Memory B cell (primary cell): ENCODE measurements at regions not wholly inside any gene's neighbourhood (a gene's known extent, or its start where the extent isn't known, plus 50 kb on each side); places are given as distances from the start of the nearest gene placed in this dataset.

Source experiments
- ATAC-seq: fragments of 150-1000 bp; cut with Tn5 transposase; 2 replicates; pipeline ENCODE4 v1.10.0; 2021; ENCODE audit warnings: low read depth, mild to moderate bottlenecking, moderate library complexity
- DNase-seq, 2 donors: peaks; one replicate each; pipeline ENCODE4 v3.0.0; 2022; ENCODE audit warnings: low spot score in 2 of 2
- H3K27ac Mint-ChIP-seq: one replicate; pipeline ENCODE4 v1.8.0; 2022; ENCODE audit warnings: mild to moderate bottlenecking, moderate library complexity, mixed read lengths
- H3K27me3 Mint-ChIP-seq: one replicate; pipeline ENCODE4 v1.8.0; 2022; ENCODE audit warnings: mixed read lengths
- H3K36me3 Mint-ChIP-seq: one replicate; pipeline ENCODE4 v1.8.0; 2022; ENCODE audit warnings: mild to moderate bottlenecking, mixed read lengths
- H3K4me1 Mint-ChIP-seq: one replicate; pipeline ENCODE4 v1.8.0; 2022; ENCODE audit warnings: mixed read lengths
- H3K4me3 Mint-ChIP-seq: one replicate; pipeline ENCODE4 v1.8.0; 2022; ENCODE audit warnings: mild to moderate bottlenecking, moderate library complexity, mixed read lengths
- H3K9me3 Mint-ChIP-seq: one replicate; pipeline ENCODE4 v1.8.0; 2022; ENCODE audit warnings: mixed read lengths

DNA sequence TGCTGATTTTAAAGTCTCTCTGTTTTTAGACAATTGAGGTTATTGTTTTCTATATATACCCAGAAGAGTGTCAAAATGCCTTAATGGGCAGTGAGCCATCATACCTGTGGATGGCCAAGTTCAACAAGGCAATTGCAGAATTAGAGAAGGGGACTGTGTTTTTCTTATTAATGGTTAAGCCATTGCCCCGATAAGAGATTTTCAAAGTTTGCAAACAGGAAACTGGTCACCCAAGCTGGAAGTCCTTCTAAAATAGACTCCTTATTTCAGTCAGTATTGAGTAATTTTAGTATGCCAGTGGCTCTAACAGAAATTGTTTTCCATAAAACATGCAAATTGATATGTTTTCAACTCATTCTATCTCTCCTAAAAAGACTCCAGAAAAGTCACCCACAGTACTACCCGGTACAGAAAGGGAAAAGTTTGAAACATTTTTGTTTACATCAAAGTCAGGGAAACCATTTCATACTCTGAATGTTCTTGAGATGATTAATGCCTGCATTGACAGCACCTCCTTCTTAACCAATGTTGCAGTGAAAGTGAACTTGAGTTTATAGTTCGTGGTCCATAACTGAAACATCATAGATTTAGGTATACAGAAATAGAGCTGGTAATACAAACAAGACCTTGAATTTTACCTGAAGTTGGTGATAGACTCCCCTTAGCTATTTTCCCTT is 191.1 kb downstream of the TMX1 start:
- Mint-ChIP-seq H3K9me3 (peaks cover 1% of the 10 kb centered on the region), H3K4me3 (no peak overlapping the region), H3K27me3 (peaks cover 13% of the 10 kb centered on the region), H3K27ac (no peak overlapping the region), H3K36me3 (no peaks in the 10 kb centered on the region), H3K4me1 (no peaks in the 10 kb centered on the region)
- DNase-seq (no peak), ATAC-seq (no peak)

DNA sequence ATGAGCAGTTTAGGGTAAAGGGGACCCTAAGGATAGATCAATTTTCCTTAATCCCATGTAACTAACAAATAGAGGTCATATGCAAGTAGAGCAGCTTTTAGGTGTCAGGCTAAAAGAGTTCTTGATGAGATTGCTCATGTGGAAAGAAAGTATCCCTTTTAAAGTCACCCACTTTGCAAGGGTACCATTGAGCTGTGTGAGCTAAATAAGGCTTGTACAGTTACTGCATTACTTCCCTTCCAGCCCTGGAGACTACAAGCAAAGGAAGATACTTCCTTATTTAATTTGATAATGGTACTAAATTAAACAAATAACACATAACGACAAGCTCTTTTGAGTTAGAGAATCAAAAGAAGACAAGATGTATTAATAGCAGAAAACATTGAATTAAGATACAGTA is 191.7 kb downstream of the TMX1 start:
- Mint-ChIP-seq H3K4me3 (no peak overlapping the region), H3K4me1 (no peaks in the 10 kb centered on the region), H3K9me3 (peaks cover 1% of the 10 kb centered on the region), H3K36me3 (no peaks in the 10 kb centered on the region), H3K27ac (no peak overlapping the region), H3K27me3 (peaks cover 15% of the 10 kb centered on the region)
- no peak for ATAC-seq
- no peak for DNase-seq

DNA sequence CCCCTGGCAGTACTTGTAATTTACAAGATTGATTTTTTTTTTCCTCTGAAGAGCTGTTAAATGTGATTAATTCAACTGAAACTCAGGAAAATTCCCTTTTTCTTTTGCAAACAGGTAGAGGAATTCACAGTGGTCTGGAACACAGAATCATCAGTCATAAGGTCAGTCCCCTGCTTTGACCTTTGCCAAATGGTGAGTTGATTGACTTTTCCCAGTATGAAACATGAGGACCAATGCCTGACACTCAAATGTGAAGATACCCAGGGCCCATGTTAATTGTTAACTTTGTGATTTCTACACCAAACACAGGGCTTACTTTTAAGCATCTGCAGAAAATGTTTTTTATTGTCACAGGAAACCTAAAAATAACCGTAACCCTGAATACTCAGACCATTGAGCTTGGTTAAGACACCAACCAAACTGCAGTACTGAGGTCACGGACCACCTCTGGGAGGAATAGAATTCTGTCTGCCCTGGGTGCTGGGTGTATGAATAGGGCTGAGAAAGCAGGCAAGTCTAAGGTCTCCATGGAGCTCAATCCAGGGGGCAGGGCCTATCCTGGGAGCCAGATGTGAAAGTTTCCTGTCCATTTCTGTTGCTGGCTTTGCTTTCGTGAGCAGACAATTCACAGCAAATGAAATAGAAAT is 192.4 kb downstream of the TMX1 start:
- DNase-seq (no peak), ATAC-seq (no peak)
- H3K36me3 Mint-ChIP-seq, result no peaks in the 10 kb centered on the region
- peaks cover 13% of the 10 kb centered on the region for H3K27me3 Mint-ChIP-seq
- H3K9me3 Mint-ChIP-seq, result peaks cover 1% of the 10 kb centered on the region
- H3K4me1 Mint-ChIP-seq, result no peaks in the 10 kb centered on the region
- H3K4me3 Mint-ChIP-seq, result no peak overlapping the region
- H3K27ac Mint-ChIP-seq, result no peak overlapping the region

DNA sequence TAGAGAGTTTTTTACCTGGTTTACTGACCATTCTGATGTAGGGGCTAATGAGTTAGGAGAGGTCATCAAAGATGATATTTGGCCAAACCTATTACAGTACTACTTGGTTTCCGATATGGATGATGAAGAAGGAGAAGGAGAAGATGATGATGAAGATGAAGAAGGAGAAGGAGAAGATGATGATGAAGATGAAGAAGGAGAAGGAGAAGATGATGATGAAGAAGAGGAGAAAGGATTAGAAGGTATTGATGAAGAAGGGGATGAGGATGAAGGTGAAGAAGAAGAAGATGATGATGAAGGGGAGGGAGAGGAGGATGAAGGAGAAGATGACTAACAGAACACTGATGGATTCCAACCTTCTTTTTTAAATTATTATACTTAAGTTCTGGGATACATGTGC is 196.6 kb downstream of the TMX1 start:
- H3K27me3 Mint-ChIP-seq, result peaks cover 12% of the 10 kb centered on the region

DNA sequence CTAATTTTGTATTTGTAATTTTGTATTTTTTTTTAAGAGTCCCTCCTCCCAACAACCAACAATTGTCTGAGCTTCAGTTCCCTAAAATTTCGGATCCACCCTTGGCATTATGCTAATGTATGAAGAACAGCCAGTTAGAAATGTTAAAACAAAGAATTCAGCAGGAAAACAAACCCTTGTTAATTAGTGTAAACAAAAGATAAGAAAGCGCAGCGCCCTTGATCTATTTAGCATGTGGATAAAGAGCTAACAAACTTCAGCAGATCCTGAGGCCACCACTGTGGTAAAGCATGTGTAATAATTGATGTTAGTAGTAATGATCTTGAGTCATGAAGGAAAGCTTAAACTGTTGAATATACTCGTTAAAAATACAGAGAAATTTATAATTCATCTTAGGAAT is 199.8 kb downstream of the TMX1 start:
- H3K36me3 Mint-ChIP-seq, result no peaks in the 10 kb centered on the region
- H3K4me1 Mint-ChIP-seq, result no peaks in the 10 kb centered on the region
- H3K4me3 Mint-ChIP-seq, result no peak overlapping the region
- H3K27me3 Mint-ChIP-seq, result peaks cover 11% of the 10 kb centered on the region
- no peaks in the 10 kb centered on the region for H3K9me3 Mint-ChIP-seq
- no peak for ATAC-seq
- H3K27ac Mint-ChIP-seq, result no peak overlapping the region
- no peak for DNase-seq

More for the DNA sequence above, 196.6 kb downstream of the TMX1 start:
- no peak for ATAC-seq
- Mint-ChIP-seq H3K27ac (no peak overlapping the region), H3K36me3 (no peaks in the 10 kb centered on the region), H3K9me3 (peaks cover 1% of the 10 kb centered on the region), H3K4me1 (no peaks in the 10 kb centered on the region), H3K4me3 (no peak overlapping the region)
- DNase-seq, result no peak

DNA sequence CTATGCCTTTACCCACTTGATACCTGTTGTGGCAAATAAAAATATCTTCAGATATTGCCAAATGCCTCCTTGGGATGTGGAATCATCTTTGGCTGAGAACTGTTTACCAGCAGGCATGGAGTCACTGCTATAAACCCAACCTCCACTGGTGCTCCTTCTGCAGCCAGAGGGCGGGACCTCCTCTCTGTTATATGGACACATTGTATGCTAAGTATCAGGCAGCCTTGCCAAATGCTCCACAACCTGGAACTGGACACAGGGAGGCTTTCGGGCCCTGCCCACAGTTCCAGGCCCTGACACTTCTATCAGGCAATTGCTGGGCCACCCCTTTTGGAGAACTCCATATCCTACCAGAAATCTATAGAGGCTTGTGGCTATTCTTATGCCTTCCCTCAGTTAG is 201.0 kb downstream of the TMX1 start:
- H3K27ac Mint-ChIP-seq, result no peak overlapping the region
- no peaks in the 10 kb centered on the region for H3K4me1 Mint-ChIP-seq
- no peaks in the 10 kb centered on the region for H3K36me3 Mint-ChIP-seq
- ATAC-seq (no peak), DNase-seq (no peak)
- H3K27me3 Mint-ChIP-seq, result peaks cover 9% of the 10 kb centered on the region
- no peak overlapping the region for H3K4me3 Mint-ChIP-seq
- H3K9me3 Mint-ChIP-seq, result no peaks in the 10 kb centered on the region

DNA sequence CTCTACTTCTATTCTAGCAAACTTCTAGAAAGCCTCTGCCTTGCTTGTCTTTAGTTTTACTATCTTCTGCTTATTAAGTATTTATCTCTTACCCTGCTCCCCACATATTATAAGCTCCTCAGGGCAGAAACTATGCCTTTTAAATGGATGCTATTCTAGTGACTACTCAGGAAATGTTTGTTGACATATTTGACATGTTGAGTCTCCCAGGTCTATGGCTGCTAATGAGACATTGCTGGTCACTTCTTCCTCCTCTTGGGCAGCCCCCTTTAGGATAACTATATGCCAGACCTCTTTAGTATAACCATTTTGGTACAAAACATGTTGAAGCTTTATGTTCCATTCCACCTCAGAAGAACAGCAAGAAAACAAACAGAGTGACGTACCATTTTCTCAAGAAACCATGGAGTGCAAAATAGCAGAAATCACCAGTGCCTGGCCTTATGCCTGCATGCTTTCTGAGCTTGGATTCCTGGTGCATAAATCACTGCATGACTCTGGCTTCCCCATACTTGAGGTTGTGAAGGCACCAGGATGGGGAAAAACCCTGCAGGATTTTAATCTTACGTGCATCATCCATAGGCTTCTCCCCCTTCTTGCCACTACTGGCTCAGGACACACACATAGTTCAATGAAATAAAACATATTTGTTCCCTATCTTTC is 202.6 kb downstream of the TMX1 start:
- no peaks in the 10 kb centered on the region for H3K4me1 Mint-ChIP-seq
- H3K27me3 Mint-ChIP-seq, result peaks cover 4% of the 10 kb centered on the region
- no peaks in the 10 kb centered on the region for H3K36me3 Mint-ChIP-seq
- no peaks in the 10 kb centered on the region for H3K9me3 Mint-ChIP-seq
- ATAC-seq, result no peak
- DNase-seq, result no peak
- H3K4me3 Mint-ChIP-seq, result no peak overlapping the region
- no peak overlapping the region for H3K27ac Mint-ChIP-seq

DNA sequence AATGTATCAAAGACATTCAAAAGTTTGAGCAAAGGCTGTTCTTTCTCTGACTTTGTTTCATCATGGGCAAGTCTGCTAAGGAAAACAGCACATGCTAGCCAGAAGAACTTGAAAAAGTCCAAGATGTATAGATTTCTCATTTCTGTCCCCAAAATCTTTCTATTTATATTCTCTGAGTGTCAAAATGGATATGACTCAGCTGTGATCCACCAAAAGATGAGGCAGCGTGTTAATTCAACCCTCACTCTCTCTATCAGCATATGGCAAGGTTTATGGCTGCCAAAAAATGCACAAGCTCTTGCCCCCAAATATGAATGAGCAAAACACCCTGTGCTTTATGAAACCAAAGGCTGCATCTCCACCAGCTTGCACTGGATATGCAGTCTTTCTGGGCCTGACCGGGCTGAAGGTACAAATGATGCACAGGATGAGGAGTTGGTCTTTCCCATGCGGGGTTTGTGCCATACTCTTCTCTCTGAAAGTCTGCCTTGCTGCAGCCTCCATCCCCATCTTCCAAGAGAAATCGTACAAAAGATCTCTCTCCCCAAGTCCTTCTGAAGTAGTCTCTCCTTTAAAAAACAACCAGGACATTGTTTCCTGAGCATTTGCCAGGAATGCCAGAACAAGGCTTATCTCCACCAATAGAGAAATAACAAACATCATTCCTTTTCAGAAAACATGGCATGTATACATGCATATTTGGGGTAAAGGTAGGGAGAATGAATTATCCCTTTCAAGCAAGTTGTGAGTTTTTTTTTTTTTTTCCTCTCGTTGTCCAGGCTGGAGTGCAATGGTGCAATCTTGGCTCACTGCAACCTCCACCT is 203.4 kb downstream of the TMX1 start:
- no peak overlapping the region for H3K27ac Mint-ChIP-seq
- H3K9me3 Mint-ChIP-seq, result no peaks in the 10 kb centered on the region
- H3K27me3 Mint-ChIP-seq, result peaks cover 8% of the 10 kb centered on the region
- DNase-seq, result no peak
- no peaks in the 10 kb centered on the region for H3K4me1 Mint-ChIP-seq
- H3K4me3 Mint-ChIP-seq, result no peak overlapping the region
- no peaks in the 10 kb centered on the region for H3K36me3 Mint-ChIP-seq
- no peak for ATAC-seq

DNA sequence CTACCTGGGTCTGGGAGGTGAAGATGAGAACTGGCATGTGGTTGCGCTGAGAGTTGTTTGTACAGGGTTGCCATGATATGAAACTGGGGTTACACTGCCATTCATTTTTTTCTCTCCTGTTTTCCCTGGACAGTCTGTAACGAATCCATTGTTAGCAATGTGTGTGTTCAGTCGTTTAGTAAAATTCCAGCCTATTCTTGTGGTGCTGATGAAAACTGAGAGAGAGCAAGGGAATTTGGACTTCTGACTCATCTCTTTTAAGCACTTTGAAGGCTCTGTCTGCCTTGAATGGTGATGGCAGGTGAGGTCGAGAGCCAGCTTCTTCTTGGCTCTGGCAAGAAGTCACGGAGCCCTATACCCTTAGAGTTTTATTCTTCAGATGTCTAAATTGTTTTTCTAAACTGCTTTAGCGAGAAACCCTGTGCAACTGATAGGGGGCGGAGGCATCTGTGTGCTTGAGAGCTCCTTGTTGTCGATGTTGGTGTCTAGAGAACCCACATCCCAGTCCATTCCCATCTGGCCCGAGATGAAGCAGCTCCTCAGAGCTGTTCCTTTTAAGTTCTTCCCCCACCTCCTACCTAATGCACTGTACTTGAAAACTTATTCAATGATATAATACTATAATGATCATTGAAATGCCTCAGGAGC is 204.4 kb downstream of the TMX1 start:
- Mint-ChIP-seq H3K27me3 (peaks cover 8% of the 10 kb centered on the region), H3K36me3 (no peaks in the 10 kb centered on the region), H3K9me3 (no peaks in the 10 kb centered on the region), H3K4me3 (no peak overlapping the region), H3K4me1 (no peaks in the 10 kb centered on the region), H3K27ac (no peak overlapping the region)
- ATAC-seq (no peak), DNase-seq (no peak)

DNA sequence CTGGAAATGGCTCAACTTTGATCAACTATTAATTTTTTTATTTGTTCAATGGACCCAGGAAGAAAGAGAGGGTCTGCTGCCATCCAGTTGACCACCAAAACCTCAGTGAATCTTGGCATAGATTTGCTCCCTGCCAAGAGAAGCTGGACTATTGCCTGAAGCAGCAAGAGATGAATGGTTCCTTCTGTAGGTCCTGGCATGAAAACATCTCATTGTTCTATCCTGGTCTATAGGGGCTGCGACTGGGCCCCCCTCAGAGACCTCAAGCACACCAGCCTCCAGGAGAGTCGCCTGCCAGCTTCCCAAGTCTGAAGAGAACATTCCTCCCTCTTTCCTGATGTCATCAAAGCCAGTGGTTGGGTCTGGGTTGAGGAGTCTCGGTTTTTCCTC is 204.9 kb downstream of the TMX1 start:
- Mint-ChIP-seq H3K4me1 (no peaks in the 10 kb centered on the region), H3K27me3 (peaks cover 8% of the 10 kb centered on the region), H3K27ac (no peak overlapping the region), H3K4me3 (no peak overlapping the region), H3K9me3 (no peaks in the 10 kb centered on the region), H3K36me3 (no peaks in the 10 kb centered on the region)
- DNase-seq (no peak), ATAC-seq (no peak)

DNA sequence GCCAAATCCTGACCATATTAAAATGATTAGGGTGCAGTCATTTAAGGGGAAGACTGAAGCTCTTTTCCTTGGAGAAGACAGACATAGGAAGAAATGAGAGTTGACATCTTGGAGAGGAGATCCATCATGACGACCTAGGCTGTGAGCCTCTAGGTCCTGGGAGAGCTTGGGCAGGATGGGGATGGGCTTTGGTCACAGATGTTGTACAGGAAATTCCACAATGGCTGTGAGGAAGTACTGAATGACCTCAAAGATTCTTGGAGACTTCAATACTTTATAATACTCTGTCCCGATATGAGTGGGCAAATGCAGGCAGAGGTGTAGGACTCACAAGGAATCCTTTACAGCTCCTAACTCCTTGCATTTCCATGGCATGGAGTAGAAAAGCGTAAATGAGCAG is 204.9 kb upstream of the FRMD6 start:
- no peak overlapping the region for H3K27ac Mint-ChIP-seq
- H3K27me3 Mint-ChIP-seq, result peaks cover 8% of the 10 kb centered on the region
- no peaks in the 10 kb centered on the region for H3K36me3 Mint-ChIP-seq
- no peak overlapping the region for H3K4me3 Mint-ChIP-seq
- DNase-seq (no peak), ATAC-seq (no peak)
- no peaks in the 10 kb centered on the region for H3K4me1 Mint-ChIP-seq
- no peaks in the 10 kb centered on the region for H3K9me3 Mint-ChIP-seq

DNA sequence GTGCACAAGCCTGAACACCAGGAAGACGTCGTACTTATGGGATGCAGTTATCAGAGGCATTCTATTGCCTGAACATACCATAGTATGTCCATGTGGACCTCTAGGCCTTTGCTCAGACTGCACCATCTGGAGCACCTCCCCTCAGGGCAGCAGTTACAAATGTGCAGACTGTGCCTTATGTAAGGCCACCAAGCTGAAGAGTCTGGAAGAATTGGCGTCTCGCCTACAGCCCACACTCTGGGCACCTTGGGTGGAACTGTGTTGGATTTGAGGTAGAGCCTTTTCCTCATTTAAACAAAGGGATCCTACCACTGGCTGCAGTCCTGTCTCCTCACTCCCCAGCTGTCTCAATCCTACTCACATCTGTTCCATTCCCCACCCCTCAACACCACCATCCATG is 204.3 kb upstream of the FRMD6 start:
- Mint-ChIP-seq H3K4me3 (no peak overlapping the region), H3K36me3 (no peaks in the 10 kb centered on the region), H3K9me3 (no peaks in the 10 kb centered on the region), H3K27me3 (peaks cover 8% of the 10 kb centered on the region), H3K4me1 (no peaks in the 10 kb centered on the region), H3K27ac (no peak overlapping the region)
- no peak for DNase-seq
- ATAC-seq, result no peak

DNA sequence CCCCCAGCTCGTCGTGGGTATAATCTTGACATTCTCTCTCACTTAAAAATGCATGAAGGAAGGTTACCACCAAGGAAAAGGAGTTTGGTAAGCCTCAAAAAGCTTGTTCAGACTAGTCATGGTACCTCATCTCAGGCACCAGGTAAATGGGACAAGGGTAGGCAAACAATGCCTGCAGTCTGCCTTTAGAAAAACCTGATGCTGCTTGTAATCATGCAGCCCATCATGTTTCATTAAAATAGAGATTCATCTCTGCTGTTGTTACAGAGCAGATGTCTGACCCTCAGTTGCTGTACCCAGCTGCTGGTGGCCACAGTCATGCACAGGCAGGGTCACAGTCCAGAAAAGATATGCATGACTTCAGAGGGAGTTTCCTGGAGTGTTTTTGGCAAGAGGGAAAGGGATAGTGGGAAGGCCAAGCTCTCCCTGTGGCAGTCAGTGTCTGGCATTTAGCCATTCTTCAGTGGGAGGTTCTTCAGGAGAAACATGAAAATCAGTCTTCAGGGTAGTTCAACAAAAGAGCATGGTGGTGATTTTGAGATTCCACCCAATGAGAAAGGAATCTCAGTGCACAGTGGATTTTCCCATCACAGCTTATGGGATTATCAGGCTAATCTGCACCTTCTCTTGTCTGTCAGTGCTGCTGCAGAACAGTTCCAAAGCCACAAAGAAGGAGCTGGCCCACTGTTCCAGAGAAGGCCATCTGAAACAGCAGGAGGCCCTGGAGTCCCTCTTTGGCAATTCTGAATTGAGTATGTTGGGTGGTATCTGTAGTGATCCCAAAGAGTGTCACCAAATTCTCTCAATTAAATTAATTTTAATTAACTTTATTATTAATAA is 202.7 kb upstream of the FRMD6 start:
- Mint-ChIP-seq H3K4me1 (no peaks in the 10 kb centered on the region), H3K27ac (no peak overlapping the region), H3K36me3 (no peaks in the 10 kb centered on the region), H3K4me3 (no peak overlapping the region), H3K27me3 (peaks cover 6% of the 10 kb centered on the region), H3K9me3 (no peaks in the 10 kb centered on the region)
- ATAC-seq (no peak), DNase-seq (no peak)
